ENCODE measurements at regions not wholly inside any gene's neighbourhood (a gene's known extent, or its start where the extent isn't known, plus 50 kb on each side); places are given as distances from the start of the nearest gene placed in this dataset.
A peak's percentile ranks its signal among the peaks of the same experiment; 100 is the strongest.

GRCh38 chr1:96362623-96363022 lies 359.0 kb upstream of the PTBP2 start:
- DNase-seq = peak in 1 of 3 donors; percentile 94

GRCh38 chr1:96363826-96364225 lies 357.8 kb upstream of the PTBP2 start:
- no peak for DNase-seq

GRCh38 chr1:96364576-96364975 lies 357.0 kb upstream of the PTBP2 start:
- peak in 1 of 3 donors; percentile 23 for DNase-seq

GRCh38 chr1:96365076-96365475 lies 356.5 kb upstream of the PTBP2 start:
- DNase-seq = peak; percentile 23 to 64 (median 28)

- no peak for DNase-seq
Measured at GRCh38 chr1:96365596-96366390, 355.8 kb upstream of the PTBP2 start.

GRCh38 chr1:96366516-96366915 lies 355.1 kb upstream of the PTBP2 start:
- no peak for DNase-seq

- DNase-seq = no peak
Measured at GRCh38 chr1:96367791-96368190, 353.8 kb upstream of the PTBP2 start.

- peak in 1 of 3 donors; percentile 85 for DNase-seq
Measured at GRCh38 chr1:96370757-96371156, 350.8 kb upstream of the PTBP2 start.

GRCh38 chr1:96372881-96373280 lies 348.7 kb upstream of the PTBP2 start:
- peak in 1 of 3 donors; percentile 20 for DNase-seq

- DNase-seq = no peak
Measured at GRCh38 chr1:96374076-96374762, 347.4 kb upstream of the PTBP2 start.

GRCh38 chr1:96376846-96377245 lies 344.7 kb upstream of the PTBP2 start:
- no peak for DNase-seq

GRCh38 chr1:96384611-96385010 lies 337.0 kb upstream of the PTBP2 start:
- DNase-seq = no peak

GRCh38 chr1:96387785-96388184 lies 333.8 kb upstream of the PTBP2 start:
- no peak for DNase-seq

GRCh38 chr1:96388421-96389310 lies 332.9 kb upstream of the PTBP2 start:
- DNase-seq = peak in 2 of 3 donors; percentile 14 to 16

GRCh38 chr1:96400089-96400488 lies 321.5 kb upstream of the PTBP2 start:
- no peak for DNase-seq

GRCh38 chr1:96409087-96409486 lies 312.5 kb upstream of the PTBP2 start:
- no peak for DNase-seq

GRCh38 chr1:96409689-96410088 lies 311.9 kb upstream of the PTBP2 start:
- no peak for DNase-seq

- no peak for DNase-seq
Measured at GRCh38 chr1:96411006-96411405, 310.6 kb upstream of the PTBP2 start.

- no peak for DNase-seq
Measured at GRCh38 chr1:96414598-96414997, 307.0 kb upstream of the PTBP2 start.

GRCh38 chr1:96416111-96416595 lies 305.4 kb upstream of the PTBP2 start:
- DNase-seq = peak; percentile 61 to 97 (median 69)

- DNase-seq = no peak
Measured at GRCh38 chr1:96416701-96417444, 304.7 kb upstream of the PTBP2 start.
